ENCODE measurements at regions not wholly inside any gene's neighbourhood (a gene's known extent, or its start where the extent isn't known, plus 50 kb on each side); places are given as distances from the start of the nearest gene placed in this dataset.

DNA sequence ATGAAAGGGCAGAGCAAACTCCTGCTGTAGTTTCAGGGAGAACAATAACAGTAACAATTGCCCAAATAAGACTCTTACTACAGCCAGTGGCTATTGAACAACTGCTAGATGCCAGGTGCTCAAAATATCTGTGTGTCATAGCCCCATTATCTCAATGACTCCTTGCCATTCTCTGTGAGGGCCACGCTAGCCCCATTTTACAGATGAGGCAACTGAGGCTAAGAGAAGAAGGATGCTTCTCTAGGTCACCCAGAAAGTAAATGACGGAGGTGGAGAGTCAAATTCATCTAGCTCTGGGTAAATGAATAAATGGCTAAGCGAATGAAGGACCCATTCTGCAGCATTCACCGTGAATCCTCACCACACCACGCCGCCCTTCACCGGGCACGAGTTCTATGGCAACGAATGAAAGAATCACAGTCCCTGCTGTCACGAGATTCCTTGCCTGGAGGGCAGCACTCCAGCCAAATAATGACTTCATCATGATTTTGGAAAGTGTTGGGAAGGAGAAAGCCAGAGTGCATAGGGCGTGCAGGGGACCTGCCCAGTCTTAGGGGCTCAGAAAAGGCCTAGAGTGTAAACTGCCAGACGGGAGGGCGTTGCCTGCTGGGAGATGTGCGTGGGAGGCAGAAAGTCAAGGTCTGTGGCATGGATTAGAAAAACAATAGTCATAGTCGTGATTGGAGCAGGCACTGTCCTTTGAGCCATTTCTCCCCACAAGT lies 147.2 kb downstream of the C9orf50 start:
- peak; percentile 76 for DNase-seq (ENCODE audit: low read depth)
- TF ChIP-seq, protein P1, sequence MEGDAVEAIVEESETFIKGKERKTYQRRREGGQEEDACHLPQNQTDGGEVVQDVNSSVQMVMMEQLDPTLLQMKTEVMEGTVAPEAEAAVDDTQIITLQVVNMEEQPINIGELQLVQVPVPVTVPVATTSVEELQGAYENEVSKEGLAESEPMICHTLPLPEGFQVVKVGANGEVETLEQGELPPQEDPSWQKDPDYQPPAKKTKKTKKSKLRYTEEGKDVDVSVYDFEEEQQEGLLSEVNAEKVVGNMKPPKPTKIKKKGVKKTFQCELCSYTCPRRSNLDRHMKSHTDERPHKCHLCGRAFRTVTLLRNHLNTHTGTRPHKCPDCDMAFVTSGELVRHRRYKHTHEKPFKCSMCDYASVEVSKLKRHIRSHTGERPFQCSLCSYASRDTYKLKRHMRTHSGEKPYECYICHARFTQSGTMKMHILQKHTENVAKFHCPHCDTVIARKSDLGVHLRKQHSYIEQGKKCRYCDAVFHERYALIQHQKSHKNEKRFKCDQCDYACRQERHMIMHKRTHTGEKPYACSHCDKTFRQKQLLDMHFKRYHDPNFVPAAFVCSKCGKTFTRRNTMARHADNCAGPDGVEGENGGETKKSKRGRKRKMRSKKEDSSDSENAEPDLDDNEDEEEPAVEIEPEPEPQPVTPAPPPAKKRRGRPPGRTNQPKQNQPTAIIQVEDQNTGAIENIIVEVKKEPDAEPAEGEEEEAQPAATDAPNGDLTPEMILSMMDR (conservative IDR thresholded peaks at IDR 0.05; ENCODE audit: control insufficient read depth, insufficient read depth, low read depth, low read length) = no peak
- no peak overlapping the region for H3K4me3 ChIP-seq (ENCODE audit: control insufficient read depth, low read depth, low read length)

DNA sequence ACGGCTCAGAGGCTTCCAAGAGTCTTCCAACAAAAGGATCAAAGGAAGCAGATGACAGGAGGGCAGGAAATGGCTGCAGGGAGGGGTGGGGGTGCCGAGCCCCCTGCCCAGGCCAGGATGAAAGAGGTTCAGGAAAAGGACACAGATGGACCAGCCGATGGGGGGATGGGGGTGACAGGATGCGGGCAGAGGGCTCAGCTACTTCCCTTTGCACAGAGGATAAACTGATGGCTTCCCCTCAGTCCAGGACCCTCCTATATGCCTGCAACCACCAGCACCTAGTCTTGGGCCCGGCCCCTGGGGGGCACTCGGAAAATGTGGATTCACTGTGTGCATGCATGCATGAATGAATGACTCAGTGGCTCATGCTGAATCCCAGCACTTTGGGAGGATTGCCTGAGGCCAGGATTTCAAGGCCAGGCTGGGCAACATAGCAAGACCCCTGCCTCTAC lies 148.2 kb downstream of the C9orf50 start:
- DNase-seq (ENCODE audit: low read depth) = no peak
- TF ChIP-seq, protein P1 (conservative IDR thresholded peaks at IDR 0.05; ENCODE audit: control insufficient read depth, insufficient read depth, low read depth, low read length) = no peak
- no peak overlapping the region for H3K4me3 ChIP-seq (ENCODE audit: control insufficient read depth, low read depth, low read length)

DNA sequence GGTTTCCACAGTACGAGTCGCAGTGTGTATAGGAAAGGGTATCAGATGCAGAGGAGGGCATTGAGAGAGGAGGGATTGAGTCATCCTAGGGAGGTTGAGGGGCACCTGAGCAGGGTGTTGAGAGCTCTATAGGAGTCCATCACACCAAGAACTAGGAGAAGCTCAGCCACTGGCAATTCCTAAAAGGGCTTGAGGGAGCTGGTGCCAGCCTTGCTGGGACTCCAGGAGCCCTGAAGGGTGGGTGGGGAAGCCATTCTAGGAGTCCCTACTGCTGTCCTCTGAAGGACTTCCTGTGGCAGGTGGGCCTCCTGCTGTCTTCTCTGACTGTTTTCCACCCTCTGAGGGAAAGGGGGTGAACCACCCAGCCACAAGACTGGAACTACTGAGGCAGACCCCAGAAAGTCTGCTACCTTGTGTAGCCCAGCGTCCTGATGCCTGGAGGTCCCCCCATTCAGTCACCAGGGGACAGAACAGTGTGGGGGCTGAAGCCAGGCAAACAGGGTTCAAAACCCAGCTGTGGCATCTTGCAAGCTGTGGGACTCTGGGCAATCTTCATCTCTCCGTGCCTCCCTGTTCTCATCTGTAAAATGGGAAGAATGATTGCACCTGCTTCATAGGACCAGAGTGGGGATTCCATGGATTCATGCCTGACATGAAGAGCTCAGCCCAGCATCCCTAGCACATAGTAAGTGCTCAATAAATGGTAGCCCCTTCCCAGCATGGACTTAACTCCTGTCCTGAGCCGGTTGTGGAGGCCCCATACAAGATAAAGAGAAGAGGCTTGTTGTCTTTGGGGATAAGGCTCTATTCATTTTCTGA lies 149.5 kb downstream of the C9orf50 start:
- DNase-seq (ENCODE audit: low read depth) = no peak
- TF ChIP-seq, protein P1 (conservative IDR thresholded peaks at IDR 0.05; ENCODE audit: control insufficient read depth, insufficient read depth, low read depth, low read length) = no peak
- H3K4me3 ChIP-seq (ENCODE audit: control insufficient read depth, low read depth, low read length) = no peak overlapping the region

DNA sequence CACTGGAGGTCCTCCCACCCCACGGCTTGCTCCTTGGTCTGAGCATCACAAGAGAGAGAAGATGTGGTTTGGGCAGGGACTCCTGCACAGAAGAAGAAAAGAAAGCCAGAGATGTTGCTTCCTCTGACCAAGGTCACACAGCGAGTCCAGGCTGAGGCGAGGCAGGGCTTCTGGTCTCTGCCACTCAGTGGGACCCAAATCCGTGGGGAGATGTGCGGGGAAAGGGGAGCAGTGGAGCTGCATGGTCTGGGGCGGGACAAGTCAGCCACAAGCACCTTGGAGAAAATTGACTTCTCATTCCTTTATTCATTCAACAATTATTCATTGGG lies 150.9 kb downstream of the C9orf50 start:
- no peak for DNase-seq (ENCODE audit: low read depth)
- TF ChIP-seq, protein P1 (conservative IDR thresholded peaks at IDR 0.05; ENCODE audit: control insufficient read depth, insufficient read depth, low read depth, low read length) = no peak
- H3K4me3 ChIP-seq (ENCODE audit: control insufficient read depth, low read depth, low read length) = no peak overlapping the region

DNA sequence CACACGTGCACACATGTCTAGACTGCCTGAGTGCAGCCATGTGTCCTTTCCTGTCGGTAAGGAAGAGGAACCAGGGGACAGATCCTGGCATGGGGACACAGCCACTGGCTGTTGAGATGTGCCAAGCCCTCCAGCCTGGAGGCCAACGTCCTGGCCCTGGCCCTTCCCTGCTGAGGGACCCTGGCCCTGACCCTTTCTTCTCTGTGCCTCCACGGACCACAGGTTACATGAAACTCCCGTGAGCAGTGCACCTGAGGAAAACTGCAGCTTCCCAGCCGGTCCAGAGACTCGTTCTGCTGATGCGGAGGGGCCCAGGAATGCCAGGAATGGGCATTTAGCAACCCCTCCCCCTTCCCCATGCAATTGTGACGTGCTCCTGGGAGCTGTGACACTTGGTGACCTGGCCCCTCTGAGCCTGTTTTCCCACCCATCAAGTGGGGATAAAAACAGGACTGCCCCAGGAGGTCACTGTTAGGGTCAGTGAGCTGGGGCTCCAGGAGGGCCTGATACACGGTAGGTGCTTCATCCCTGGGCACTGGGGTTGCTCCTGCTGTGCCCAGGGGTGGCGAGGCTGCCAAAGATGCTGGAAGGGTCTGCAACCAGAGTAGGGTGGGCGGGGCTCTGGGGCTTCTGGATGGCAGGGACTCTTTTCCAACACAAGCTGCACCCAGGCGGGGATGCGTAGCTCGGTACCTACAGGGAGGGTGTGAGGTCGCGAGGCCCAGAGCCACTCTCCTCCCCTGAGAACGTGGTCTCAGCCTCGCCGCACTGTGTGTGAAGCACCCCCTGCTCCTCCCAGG lies 151.5 kb downstream of the C9orf50 start:
- TF ChIP-seq, protein P1 (conservative IDR thresholded peaks at IDR 0.05; ENCODE audit: control insufficient read depth, insufficient read depth, low read depth, low read length) = no peak
- H3K4me3 ChIP-seq (ENCODE audit: control insufficient read depth, low read depth, low read length) = no peak overlapping the region
- DNase-seq (ENCODE audit: low read depth) = no peak

Measured in fibroblast of mammary gland (primary cell).